HG03108 (cell line): ENCODE measurements at regions not wholly inside any gene's neighbourhood (a gene's known extent, or its start where the extent isn't known, plus 50 kb on each side); places are given as distances from the start of the nearest gene placed in this dataset.

Experiments used
- ATAC-seq: cut with Tn5 transposase; IDR thresholded peaks from one replicate; pipeline ENCODE4 v1.9.1; 2021; ENCODE audit warnings: moderate library complexity; ENCODE audit not compliant: unreplicated experiment

DNA sequence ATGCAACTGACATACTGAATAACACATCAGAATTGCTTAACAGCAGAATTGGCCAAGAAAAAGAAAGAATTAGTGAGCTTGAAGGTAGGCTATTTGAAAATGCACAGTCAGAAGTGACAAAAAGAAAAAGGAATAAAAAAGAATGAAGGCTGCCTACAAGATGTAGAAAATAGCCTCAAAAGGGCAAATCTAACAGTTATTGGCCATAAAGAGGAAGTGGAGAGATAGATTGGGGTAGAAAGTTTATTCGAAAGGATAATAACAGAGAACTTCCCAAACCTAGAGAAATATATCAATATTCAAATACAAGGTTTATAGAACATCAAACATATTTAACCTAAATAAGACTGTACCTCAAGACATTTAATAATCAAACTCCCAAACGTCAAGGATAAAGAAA lies 67.5 kb downstream of the ATP6V1G3 start:
- no peak for ATAC-seq

DNA sequence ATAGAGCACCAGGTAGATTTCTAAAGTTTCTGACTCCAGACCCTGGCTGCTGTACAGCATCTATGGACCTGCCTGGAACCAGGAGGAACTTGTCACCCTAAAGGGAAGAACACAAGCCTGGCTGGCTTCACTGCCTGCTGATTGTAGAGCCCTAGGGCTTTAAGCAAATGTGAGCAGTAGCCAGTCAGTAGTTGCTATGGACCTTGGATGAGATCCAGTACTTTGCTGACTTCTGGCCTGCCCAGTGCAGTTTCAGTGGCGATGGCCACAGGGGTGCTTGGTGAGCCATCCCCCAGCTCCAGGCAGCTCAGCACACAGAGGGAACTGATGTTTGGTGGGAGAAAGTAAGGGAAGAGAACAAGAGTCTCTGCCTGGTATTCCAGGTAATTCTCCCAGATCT lies 68.4 kb downstream of the ATP6V1G3 start:
- ATAC-seq = no peak

DNA sequence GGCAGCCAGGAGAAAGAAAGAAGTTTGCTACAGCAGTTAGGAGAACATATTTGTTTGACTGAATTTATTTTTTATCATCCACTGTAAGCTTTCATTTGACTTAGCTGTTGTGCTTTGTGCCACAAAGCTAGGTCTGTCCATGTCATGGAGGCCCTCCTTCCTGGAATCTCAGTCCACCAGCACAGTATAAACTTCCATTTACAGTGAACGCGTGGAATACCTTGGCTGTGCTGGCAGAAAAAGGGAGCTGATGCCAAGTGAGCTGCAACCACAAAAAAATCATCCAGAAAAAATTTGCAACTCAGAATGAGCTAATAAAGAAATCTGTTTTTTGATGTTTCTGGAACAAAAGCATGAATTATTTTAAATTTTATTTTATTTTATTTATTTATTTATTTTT lies 72.6 kb downstream of the ATP6V1G3 start:
- ATAC-seq = no peak

DNA sequence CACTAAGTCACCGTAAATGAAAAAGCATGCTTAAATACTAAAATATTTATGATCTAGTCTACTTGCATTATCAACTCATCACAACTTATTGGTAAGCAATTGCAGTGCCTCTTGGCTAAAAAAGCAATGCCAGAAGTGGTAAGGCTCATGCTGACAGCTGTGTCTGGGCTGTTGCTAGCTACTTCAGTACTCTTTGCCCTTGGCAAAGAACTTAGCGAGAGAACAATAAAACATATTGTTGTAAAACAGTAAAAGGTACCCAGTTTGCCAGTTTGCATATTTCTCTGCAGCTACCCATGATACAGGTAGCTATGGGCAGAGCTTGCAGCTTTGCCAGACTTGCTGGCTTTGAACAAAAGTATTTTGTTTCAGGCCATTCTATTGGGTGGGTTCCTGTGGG lies 73.1 kb downstream of the ATP6V1G3 start:
- ATAC-seq = no peak

DNA sequence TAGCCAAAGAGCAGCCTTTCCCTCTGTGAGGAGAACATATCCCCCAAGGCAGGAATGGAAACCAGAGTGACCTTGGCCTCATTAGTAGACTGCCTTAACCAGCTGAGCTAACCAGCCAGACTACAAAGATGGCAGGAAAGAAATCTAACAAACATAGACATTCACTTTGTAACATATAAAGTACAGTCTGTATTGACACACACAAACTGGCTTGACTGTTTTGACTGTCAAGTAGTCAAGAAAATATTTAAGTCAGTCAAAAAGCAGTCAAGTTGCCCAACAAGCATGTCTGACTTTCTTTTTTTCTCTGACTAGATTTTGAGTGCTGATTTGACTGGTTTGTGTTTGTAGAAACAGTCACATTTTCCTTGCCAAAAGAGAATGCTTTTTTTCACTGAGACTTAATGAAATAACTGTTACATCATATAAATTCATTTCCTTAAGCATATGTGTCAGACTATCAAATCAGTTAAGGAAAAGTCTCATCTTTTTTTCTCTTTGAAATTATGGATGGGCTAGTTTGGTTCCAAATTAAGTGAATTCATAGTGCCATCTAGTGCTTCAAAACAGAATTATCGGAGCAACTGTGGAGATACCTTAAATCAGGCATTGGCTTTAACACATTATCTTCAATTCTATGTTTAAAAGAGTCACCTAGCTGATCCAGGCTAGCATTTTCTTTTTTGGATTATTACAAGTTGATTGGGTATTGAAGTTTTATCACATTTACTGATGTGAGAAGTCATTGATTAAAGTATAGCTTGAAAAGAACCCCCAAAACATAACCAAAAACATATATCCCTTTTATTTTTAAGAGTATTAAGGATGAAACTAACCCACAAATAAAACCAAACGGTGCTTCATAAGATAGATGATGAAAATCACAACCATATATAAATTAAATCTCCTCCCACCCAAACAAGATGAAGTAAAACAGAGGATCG lies 75.0 kb downstream of the ATP6V1G3 start:
- ATAC-seq = peak; percentile 46

DNA sequence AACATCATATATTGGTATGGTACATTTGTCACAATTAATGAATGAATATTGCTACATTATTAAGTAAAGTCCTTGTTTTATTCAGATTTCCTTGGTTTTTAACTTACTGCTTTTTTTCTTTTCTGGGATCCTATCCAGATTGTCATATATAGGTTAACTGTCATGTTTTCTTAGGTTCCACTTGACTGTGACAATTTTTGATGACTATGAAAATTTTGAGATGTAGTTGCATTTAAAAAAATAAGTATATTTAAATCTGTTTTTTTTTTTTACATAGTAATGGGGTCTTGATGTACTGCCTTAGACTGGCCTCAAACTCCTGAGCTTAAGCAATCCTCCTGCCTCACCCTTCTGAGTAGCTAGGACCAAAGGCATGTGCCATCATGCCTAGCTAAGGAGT lies 76.8 kb downstream of the ATP6V1G3 start:
- no peak for ATAC-seq

DNA sequence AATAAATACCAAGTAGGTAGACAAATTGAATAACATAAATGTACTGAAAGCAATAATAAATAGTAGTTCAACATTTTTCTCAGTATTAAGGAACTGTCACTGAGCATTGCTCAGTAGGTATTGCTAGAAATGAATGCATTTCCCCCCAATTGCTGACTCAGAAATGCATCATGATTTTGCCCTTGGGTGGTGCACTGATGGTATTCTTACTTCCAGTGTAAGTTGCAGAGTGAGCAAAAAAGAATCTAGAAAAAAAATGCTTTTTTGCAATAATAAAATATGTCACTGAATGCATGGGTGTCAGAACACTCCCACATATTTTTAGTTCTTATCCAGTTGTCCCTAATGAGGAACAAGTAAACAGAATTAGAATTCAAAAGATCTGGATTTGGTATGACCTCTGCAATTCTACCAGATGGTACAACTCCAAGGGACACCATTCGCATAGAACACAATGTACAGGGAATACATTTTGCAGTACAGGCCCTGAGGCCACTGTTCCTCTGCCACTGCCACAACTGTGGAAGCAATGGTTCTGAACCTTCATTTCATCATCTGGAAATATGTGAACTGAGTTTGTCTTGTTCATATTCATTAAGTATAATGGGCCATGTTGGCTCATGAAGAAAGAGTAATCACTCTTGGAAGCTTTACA lies 78.0 kb downstream of the ATP6V1G3 start:
- no peak for ATAC-seq

DNA sequence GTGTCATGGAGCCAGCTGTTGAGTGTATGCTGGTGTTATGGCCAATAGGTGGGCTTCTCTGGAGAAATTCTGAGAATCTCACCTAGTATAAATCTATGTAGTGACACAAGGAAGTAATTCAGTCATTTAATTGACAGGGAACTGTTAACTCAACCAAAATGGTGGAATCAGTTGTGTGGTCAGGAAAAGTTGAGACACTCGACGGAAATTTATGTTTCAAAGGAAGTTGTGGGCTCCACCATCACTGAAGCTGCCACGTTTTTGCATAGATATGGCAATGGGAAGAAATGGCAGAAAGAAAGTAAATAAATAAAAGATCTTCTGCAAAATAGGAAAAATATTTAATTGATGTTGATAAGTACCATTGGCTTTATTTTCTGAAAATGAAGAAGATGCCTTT lies 84.5 kb downstream of the ATP6V1G3 start:
- ATAC-seq = no peak

DNA sequence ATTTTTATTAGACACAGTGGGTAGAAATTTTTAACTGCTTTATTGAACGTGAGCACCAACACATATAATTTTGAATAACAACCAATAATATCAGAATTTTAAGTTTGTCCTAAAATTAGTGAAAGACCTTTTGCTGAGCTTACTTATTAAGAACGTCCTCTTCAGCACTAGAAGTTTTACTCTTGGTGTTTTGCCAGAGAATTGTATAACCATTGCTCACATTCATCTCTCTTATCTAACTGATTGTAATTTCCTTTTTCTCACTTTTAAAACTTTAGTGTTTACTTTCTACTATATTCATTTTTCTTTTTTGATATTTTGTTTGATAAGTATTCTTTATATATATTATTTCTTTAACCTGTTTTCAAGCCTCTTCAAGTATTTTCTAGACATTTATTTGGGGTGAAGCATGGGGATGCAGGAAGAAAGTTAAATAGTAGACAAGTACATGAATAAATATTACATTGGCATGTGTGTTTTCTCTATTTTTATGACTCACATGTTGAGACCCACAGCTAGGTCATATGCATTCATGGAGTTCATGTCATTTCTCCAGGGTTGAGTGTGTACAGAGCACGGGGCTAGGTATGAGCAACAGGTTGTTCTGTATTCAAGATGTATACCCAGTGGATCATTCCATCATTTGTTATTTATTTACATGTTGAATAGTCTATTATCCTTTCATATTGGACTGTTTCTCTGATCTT lies 90.6 kb downstream of the ATP6V1G3 start:
- ATAC-seq = no peak

DNA sequence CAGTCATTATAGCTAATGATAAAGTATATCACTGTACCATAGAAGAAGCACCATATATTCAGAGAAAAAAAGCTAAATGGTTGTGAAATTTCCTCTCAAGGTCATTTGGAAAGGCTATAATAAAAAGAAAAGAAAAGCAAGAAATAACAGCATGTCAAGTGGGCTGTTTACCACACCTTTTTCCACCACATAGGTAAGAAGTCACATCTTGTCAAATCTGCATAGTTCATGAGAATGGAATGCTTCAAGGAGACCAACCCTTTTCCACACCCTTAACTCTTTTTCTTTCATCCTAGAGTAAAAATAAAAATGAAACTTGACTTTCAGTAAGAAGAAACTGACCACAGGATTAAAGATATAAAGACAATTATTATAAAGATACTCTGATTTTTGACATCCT lies 91.2 kb downstream of the ATP6V1G3 start:
- no peak for ATAC-seq

DNA sequence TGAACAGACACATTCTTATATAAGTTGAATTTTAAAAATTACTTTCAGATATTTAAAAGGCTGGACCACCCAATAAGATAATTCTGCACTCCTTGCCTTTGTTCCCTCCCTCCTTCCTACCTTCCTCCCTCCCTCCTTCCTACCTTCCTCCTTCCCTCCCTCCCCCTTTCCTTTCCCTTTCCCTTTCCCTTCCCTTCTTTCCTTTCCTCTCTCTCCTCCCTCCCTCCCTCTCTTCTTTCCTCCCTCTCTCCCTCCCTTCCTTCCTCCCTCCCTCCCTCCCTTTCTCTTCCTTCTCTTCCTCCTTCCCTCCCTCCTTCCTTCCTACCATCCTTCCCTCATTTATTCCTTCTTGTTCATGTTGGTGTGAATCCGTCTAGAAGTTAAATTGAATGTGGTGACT lies 93.0 kb downstream of the ATP6V1G3 start:
- ATAC-seq = no peak

DNA sequence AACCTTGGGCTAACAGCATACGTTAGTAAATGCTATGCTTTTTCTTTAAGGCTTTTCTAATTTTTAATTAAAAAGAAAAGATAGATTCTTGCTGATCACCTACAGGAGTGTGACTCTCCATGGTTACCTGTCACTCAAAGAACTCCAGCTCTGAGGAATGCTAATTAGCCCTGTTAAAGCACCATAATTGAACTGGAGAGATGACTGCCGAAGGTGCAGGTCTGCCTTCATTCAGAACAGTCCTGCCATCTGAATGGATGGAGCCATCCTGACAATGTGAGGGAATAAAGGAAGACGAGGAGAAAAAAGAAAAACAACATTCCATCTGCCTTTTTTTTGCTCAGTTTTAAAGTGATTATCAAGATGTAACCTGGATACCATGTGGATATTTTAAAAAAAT lies 94.6 kb downstream of the ATP6V1G3 start:
- no peak for ATAC-seq

DNA sequence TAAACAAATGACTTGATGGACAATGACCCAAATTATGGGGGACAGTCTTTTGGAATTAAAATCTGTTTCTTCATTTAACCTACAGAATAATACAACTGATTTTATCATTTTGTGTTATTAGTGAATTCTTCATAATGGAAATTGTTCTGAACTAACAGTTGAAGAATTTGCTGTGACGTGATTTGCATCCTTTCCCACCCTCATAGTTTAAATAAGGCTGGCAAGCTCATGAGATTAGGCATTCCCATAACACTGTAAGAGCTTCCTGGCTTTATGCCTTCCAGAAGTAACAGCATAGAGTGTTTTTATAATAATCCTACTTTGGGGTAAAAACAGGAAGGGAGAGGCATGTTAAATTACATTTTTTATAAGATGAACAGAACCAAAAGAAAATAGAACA lies 95.7 kb downstream of the ATP6V1G3 start:
- no peak for ATAC-seq

DNA sequence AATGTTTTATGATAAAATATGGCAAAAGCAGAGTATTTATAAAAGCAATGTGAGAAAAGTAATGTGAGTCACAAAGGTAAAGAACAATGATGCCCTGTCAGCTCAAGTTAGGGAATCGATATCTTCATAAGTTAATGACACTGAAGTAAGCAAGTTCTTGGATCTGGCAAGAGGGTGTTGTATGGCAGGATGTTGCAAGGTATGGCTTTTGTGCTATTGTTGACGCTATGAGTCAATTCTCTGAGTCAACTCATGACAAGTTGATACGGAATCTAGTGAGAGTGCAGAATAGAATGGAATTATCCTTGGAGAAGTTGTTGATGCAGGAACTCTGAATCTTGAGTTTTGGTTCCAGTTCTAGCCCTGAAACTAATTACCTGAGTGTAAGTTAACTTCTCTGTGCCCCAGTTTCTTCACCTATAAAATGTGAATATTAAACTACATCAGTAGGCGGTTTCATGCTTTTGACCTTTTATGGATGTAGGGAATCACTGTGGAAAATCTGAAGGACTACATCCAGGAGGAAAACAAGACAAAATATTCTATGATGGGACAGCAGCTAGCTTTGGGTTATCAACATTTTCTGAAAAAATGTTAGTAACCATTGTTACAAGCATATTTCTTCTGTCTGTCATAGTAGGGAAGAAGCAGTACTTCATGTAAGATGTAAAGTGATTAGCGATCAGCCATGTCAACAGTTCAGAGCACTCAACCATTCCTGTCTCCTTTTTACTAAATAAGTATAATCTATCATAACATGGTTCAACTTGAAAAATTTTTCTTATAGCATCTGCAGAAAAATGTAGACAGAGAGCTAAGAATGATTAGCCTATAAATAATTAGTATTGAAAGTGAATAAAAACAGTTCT lies 96.9 kb downstream of the ATP6V1G3 start:
- no peak for ATAC-seq

DNA sequence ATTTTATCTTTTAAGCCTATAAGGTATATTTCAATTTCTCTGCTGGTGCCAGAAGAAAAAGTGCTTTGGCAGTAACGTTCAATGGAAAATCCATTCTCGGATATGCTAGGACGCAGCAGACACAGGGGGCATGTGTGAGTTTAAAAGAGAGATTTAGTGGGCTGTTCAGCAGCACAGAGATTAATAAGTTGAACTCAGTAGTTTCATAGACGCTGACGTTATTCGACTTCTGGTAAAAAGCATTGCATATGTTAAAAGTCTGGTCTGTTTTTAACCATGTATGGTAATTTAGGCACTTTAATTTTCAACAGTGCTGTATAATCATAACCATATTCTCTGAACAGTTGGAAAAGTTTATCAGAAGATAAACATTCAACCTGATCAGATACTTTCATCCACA lies 99.6 kb downstream of the ATP6V1G3 start:
- no peak for ATAC-seq

DNA sequence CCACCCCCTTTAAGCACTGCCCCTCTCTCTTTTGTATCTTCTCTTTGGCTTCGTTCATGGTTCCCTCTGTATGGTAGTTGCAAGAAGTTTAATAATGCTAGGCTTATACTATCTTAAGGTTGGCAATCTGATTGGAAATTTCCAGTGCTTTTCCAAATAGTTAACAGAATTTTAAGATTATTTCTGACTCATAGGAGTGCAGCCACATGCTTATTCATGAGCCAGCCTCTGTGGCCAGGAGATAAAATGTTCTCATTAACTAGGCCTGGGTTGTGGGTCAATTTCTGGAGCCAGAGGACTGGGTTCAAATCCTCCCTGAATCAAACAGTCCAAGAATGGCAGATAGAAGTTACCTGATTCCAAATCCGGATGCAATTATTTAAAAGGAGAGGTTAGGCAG lies 103.1 kb downstream of the ATP6V1G3 start:
- no peak for ATAC-seq

DNA sequence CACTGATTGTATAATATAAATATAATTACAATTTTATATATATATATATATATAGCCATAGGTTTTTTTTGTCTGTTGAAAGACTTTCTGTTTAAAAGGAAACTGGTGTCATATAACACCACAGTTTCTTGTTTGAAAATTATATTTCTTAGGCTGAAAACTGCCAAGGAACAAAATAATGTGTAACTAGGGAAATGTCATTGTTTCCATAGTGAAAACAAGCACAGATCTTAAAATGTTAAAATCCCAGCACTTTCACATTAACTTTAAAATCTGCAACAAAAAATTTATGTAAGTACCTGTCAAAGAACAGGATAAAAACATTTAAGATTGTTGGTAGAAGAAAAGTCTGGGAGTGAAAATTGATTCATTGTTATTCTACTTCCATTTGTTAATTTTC lies 104.2 kb downstream of the ATP6V1G3 start:
- ATAC-seq = no peak

DNA sequence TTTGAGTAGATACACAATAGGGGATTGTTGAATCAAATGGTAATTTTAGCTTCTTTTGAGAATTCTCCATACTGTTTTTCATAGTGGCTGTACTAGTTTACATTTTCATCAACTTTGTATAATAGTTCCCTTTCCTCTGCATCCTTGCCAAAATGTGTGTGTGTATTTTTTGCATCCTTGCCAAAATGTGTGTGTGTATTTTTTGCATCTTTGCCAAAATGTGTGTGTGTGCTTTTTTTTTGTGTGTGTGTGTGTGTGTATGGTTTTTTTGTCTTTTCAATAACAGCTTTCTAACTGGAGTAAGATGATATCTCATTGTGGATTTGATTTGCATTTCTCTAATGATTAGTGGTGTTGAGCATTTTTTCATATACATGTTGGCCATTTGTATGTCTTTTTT lies 105.4 kb downstream of the ATP6V1G3 start:
- ATAC-seq = no peak

DNA sequence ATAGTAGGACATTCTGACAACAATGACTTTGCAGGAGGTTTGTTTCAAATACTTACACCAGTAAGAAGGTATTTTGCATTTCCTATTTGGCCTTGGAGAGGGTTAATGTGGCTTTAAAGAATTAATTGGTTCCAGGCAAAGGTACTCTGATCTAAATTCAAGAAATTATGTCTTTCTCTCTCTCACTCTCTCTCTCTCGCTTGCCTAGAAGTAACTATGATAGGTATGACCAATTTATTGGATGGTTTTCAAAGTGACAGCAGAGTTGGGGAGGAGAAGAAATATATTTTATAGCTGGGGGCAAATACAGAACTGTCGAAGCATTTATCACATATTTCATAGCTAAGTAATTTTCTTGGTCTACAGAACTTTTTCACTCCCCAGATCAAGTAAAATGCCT lies 116.0 kb downstream of the ATP6V1G3 start:
- ATAC-seq = no peak

DNA sequence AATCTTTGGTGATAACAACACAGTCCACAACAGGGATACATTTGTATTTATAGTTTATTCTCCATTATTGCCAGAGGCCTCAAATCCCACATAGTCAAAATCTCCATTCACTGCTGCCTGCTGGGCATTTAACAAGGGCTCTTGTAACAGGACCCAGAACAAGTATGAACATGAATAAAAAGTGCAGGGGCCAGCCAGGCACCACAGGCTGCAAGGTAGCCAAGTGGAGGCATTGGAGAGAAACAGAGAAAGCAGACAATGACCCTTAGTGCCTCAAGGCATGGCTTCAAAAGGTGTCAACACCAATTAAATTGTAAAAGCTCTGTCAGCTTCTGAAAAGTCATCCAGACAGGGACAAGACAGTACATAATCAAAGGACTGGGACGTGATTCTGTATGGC lies 116.8 kb downstream of the ATP6V1G3 start:
- no peak for ATAC-seq

DNA sequence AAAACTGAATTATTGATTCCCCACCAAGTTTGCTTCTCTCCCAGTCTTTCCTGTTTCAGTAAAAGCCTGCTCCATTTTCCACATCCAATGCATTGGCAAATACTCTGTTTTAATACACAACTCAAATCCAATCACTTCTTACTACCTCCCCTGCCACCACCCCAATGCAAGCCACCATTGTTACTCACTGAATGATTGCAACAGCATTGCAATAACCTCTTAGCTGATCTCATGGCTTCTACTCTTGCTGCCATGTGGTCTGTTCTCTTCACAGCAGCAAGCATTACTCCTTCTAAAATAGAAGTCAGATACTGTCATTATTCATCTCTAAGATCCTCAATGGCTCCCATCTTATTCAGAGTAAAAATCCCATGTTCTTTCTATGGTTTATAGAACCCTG lies 123.4 kb downstream of the ATP6V1G3 start:
- ATAC-seq = no peak
